K562 (cell line): ENCODE measurements at regions not wholly inside any gene's neighbourhood (a gene's known extent, or its start where the extent isn't known, plus 50 kb on each side); places are given as distances from the start of the nearest gene placed in this dataset.

Experiments used
- ARID1B ChIP-seq: fragments of 450-650 bp; IDR thresholded peaks from 2 replicates; pipeline ENCODE4 v1.6.1; 2016; ENCODE audit warnings: antibody characterized with exemption, mild to moderate bottlenecking, inconsistent platforms
- CBFA2T2 ChIP-seq: fragments of 450-650 bp; conservative IDR thresholded peaks from 2 replicates; pipeline ENCODE4 v1.6.1; 2017; ENCODE audit warnings: mild to moderate bottlenecking
- CBX2 ChIP-seq: fragments of 200-600 bp; sonication (generic); IDR thresholded peaks from one replicate; pipeline ENCODE4 v1.6.1; 2012; ENCODE audit warnings: mild to moderate bottlenecking, low read length, inconsistent platforms; ENCODE audit not compliant: insufficient read depth, poor library complexity, severe bottlenecking
- CCNT2 ChIP-seq: IDR thresholded peaks from 2 replicates; pipeline ENCODE4 v1.6.1; 2011; ENCODE audit warnings: borderline replicate concordance, low read depth, mild to moderate bottlenecking, moderate library complexity, mixed read lengths, low read length; ENCODE audit not compliant: insufficient read length; ENCODE audit errors: extremely low read depth
- EP300 ChIP-seq: IDR thresholded peaks from 2 replicates; pipeline ENCODE4 v1.6.1; 2012; ENCODE audit warnings: low read length, improper control_type of control experiment
- FOXJ2 ChIP-seq: fragments of 200-800 bp; sonication (Bioruptor generic); IDR thresholded peaks from 2 replicates; pipeline ENCODE4 v1.6.1; 2016; ENCODE audit warnings: missing genetic modification characterization, missing compliant biosample characterization
- FOXM1 ChIP-seq, 2 experiments: fragments of 450-650 bp in 1 of 2; sonication (generic) in 1 of 2; formaldehyde crosslinking in 1 of 2; IDR thresholded peaks; 2 replicates each; pipeline versions ENCODE4 v1.6.1 to v1.9.0; 2017 to 2022; ENCODE audit warnings: low read depth in 2 of 2, mild to moderate bottlenecking in 2 of 2, missing genetic modification reagents in 1 of 2, moderate library complexity in 1 of 2
- JUND ChIP-seq, 2 experiments: IDR thresholded peaks; 2 replicates in 1 of 2; 3 replicates in 1 of 2; pipeline ENCODE4 v1.6.1; 2011; ENCODE audit warnings: borderline replicate concordance in 2 of 2, low read depth in 2 of 2, low read length in 2 of 2, improper control_type of control experiment in 1 of 2, missing biosample characterization in 1 of 2, missing genetic modification characterization in 1 of 2, missing genetic modification reagents in 1 of 2
- MTA2 ChIP-seq: fragments of 450-650 bp; IDR thresholded peaks from 2 replicates; pipeline ENCODE4 v1.6.1; 2016; ENCODE audit warnings: low read depth
- ZEB2 ChIP-seq: fragments of 450-650 bp; IDR thresholded peaks from 2 replicates; pipeline ENCODE4 v1.6.1; 2016
- ZNF232 ChIP-seq: sonication (generic); formaldehyde crosslinking; IDR thresholded peaks from 2 replicates; pipeline ENCODE4 v1.8.0; 2022; ENCODE audit warnings: mild to moderate bottlenecking, missing genetic modification reagents
- TF ChIP-seq, protein P1 (sequence below), 2 experiments: fragments of 450-650 bp in 1 of 2; IDR thresholded peaks; 2 replicates each; pipeline ENCODE4 v1.6.1; 2011 to 2017; ENCODE audit warnings: low read depth in 2 of 2, antibody characterized with exemption in 1 of 2, borderline replicate concordance in 1 of 2, low read length in 1 of 2, mild to moderate bottlenecking in 1 of 2, mixed read lengths in 1 of 2; ENCODE audit not compliant: control insufficient read depth in 1 of 2

DNA sequence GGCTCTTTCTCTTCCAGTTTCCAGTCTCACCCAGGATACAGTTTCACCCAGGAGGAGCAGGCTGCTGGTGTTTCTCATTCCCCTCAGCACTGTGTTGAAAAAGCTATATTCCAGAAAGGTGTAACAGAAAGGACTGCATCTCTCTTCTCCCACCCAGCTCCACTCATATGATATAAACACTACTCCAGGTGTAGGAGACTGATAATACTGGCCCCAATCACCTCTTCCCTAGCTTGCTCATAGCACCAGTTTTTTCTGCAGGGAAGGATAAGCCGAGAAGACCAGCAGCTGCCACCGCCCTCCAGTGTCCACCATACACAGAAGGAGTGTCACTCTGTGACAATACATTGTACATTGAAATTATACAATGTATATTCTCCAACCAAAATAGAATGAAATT is 105.5 kb upstream of the STK26 start (continued):
- TF ChIP-seq FOXJ2 (tag) (no peak), ARID1B (peak; percentile 89), ZEB2 (peak; percentile 55; the same call in 1 of the 2 replicates), JUND (IDR thresholded peaks at IDR 0.05; ENCODE audit: borderline replicate concordance, low read depth, low read length) (no peak), JUND (tag; IDR thresholded peaks at IDR 0.05; ENCODE audit: borderline replicate concordance, low read depth, low read length) (peak; percentile 22; the same call in 1 of the 3 replicates), EP300 (peak; percentile 67), CBX2 (no peak), FOXM1 (IDR thresholded peaks at IDR 0.05; ENCODE audit: low read depth) (peak; percentile 37; the same call in 1 of the 2 replicates), FOXM1 (CRISPR knock-in tag; IDR thresholded peaks at IDR 0.05; ENCODE audit: low read depth) (no peak), MTA2 (peak; percentile 70), CBFA2T2 (peak; percentile 87), ZNF232 (CRISPR knock-in tag) (no peak), CCNT2 (peak; percentile 49)
- TF ChIP-seq, protein P1, sequence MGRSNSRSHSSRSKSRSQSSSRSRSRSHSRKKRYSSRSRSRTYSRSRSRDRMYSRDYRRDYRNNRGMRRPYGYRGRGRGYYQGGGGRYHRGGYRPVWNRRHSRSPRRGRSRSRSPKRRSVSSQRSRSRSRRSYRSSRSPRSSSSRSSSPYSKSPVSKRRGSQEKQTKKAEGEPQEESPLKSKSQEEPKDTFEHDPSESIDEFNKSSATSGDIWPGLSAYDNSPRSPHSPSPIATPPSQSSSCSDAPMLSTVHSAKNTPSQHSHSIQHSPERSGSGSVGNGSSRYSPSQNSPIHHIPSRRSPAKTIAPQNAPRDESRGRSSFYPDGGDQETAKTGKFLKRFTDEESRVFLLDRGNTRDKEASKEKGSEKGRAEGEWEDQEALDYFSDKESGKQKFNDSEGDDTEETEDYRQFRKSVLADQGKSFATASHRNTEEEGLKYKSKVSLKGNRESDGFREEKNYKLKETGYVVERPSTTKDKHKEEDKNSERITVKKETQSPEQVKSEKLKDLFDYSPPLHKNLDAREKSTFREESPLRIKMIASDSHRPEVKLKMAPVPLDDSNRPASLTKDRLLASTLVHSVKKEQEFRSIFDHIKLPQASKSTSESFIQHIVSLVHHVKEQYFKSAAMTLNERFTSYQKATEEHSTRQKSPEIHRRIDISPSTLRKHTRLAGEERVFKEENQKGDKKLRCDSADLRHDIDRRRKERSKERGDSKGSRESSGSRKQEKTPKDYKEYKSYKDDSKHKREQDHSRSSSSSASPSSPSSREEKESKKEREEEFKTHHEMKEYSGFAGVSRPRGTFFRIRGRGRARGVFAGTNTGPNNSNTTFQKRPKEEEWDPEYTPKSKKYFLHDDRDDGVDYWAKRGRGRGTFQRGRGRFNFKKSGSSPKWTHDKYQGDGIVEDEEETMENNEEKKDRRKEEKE (IDR thresholded peaks at IDR 0.05; ENCODE audit: borderline replicate concordance in 1 of 2, control insufficient read depth in 1 of 2, low read depth in 2 of 2, low read length in 1 of 2): no peak
